Bone marrow (tissue), 2 donors: ENCODE measurements at regions not wholly inside any gene's neighbourhood (a gene's known extent, or its start where the extent isn't known, plus 50 kb on each side); places are given as distances from the start of the nearest gene placed in this dataset.
"Not testable (repeated sequence)": the region's sequence is repeated elsewhere in the genome, so short reads cannot be mapped to it uniquely, and the experiment has no call there.

Source experiments
- DNase-seq, 2 donors: peaks; one replicate each; lab custom pipeline; 2025; lab: John Stamatoyannopoulos, UW

DNA sequence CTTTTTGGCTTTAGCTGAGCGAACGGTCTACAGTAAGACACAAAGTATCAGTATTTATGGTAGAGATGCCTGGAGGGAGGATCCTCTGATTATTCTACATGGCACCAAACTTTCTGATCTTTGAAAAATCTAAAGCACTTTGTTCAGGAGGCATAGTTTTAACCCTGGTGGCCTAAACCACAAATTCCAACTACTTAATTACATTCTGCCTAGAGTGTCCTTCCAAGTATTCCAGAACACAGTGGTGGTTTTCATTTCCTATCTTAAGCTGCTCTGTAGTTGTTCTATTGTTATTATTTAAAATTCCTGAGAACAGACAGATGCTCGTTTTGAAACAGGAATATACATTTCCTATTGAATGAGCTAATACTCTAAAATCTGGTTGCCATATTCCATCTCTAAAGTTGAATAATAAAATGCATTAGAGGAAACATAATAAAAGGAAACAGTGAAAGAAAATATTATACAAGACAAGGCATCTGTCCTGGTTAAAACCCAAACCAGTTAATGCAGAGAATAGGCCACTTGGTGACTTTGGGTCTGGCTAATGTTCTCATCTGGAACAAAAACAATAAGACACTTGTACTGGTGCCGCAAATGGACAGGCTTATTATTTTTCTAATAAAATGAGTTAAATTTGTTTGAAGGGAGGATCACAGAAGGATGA, 657.4 kb downstream of the SPRY1 start:
- DNase-seq: no peak

GRCh38 chr4:124055336-124055735, 657.2 kb downstream of the ANKRD50 start:
- no peak for DNase-seq

- DNase-seq: no peak
Observed at GRCh38 chr4:124055896-124056295, 656.6 kb downstream of the ANKRD50 start.

GRCh38 chr4:124060261-124060918, 652.1 kb downstream of the ANKRD50 start:
- DNase-seq: no peak

GRCh38 chr4:124061413-124061812, 651.1 kb downstream of the ANKRD50 start:
- DNase-seq: no peak

- DNase-seq: no peak
Observed at GRCh38 chr4:124065422-124065821, 647.1 kb downstream of the ANKRD50 start.

DNA sequence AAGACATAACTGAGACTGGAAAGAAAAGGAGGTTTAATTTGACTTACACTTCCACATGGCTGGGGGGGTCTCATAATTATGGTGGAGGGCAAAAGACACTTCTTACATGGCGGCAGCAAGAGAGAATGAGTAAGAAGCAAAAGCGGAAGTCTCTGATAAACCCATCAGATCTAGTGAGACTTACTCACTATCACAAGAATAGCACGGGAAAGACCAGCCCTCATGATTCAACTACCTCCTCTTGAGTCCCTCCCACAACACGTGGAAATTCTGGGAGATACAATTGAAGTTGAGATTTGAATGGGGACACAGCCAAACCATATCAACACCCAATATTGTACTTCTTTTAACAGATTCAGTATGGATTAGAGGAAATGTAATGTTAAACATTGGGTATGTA, 646.6 kb downstream of the ANKRD50 start:
- no peak for DNase-seq

DNA sequence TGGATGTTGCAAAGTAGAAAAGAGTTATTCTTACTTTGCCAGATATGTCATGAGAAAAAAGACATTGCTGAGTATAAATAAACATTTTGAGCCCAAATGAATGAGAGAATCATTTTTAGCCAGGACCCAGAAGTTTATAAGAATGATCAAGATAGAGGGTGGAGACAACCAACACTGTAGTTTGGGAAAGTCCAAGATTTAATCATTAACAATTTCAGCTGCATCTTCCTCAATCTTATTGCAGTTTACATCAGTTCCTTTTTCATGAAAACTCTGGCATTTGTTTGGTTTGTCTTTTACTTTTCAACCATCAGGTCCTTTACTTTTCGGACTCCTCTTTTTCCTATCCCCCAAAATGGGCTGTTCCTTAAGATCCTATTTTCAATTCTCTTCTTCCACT, 645.9 kb downstream of the ANKRD50 start:
- DNase-seq: no peak

DNA sequence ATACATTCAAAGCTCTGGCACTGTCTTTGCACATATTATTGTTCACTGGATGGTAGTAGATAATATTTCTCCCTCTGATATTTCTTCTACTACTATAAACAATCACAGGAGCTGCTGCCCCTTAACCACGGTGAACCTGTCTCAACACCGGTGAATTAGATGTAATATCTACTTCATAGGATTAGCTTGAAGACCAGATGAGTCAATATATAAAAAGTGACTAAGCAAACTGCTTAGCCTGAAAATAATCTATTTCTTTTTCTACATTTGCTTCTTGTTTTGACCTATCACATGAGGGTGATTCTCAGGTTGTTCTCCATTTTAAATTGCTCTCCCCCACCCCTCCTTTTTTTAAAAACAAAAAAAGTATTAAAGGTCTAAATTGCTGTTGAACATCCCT, 645.5 kb downstream of the ANKRD50 start:
- DNase-seq: no peak

DNA sequence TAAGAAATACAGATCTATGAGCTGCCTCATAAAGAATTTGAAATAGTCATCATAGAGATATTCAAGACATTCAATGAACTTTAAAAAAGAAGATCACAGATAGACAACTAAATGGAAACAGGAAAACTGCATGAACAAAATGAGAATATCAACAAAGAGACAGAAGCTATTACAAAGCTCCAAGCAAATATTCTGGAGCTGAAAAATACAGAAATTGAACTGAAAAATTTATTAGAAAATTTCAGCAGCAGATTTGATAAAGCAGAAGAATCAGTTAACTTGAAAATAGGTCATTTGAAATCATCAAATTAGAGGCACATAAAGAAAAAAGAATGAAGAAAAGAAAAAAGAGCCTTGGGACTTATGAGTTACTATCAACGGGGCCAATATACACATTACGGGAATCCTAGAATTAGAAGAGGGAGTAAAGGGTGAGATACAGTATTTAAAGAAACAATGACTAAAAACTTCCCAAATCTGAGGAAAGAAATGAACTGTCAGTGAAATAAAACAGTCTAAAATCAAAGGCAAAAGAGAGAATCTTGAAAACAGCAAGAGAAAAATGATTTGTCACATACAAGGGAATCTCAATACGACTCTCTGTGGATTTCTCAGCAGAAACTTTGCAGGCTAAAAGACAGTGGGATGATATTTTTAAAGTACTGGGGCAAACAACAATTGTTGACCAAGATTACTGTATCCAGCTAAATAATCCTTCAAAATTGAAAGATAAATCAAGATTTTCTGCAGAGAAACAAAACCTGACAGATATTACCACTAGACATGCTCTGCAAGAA, 641.6 kb downstream of the ANKRD50 start:
- DNase-seq: no peak

DNA sequence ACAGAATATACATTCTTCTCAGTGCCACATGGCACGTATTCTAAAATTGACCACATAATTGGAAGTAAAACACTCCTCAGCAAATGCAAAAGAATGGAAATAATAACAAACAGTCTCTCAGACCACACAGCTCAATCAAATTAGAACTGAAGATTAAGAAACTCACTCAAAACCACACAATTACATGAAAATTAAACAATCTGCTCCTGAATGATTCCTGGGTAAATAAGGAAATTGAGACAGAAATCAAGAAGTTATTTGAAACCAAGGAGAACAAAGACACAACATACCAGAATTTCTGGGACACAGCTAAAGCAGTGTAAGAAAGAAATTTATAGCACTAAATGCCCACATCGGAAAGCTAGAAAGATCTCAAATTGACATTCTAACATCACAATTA, 637.3 kb downstream of the ANKRD50 start:
- not testable (repeated sequence) for DNase-seq

- DNase-seq: no peak
Observed at GRCh38 chr4:124079174-124079780, 633.3 kb downstream of the ANKRD50 start.

- no peak for DNase-seq
Observed at GRCh38 chr4:124083711-124084110, 628.8 kb downstream of the ANKRD50 start.

- no peak for DNase-seq
Observed at GRCh38 chr4:124085561-124086180, 626.9 kb downstream of the ANKRD50 start.

DNA sequence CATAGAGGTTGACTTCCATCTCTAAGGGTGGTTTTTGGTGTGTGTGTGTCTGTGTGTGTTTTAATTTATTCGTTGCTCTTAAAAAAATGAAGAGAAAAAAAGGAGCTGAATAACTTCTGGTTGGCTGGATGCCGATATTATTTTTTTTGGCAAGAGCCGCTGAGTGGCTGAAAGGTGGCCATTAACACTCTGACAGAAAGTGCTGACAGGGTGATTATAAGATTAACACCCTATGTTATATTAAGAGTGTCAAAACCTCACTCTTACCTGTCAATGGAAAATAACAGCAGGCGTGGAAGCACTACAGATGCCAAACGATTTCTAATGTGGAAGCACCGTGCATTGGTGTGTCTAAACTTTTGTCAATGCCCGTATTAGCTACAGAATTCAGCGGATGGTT, 622.5 kb downstream of the ANKRD50 start:
- DNase-seq: no peak

- no peak for DNase-seq
Observed at GRCh38 chr4:124092101-124092500, 620.4 kb downstream of the ANKRD50 start.

DNA sequence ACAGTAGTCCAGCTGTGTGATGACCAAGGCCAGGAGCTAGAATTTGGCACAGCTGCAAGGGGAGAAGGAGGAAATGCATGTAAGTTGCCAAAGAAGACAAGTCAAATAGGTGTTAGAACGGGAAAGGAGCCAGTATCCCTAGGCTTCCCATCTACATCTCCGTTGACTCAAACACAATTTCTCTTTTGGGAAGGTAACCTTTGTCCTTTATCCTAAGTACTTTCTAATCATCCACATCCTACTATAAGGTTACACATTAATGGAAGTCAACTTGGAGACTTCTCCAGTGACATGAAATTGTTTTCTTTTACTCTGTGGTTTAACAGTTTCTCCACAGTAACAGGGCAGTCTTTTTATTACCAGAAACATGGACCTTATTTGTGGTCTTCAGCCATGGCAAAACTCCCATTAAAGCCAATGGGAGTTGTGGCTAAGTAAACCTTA, 620.0 kb downstream of the ANKRD50 start:
- DNase-seq: no peak

- no peak for DNase-seq
Observed at GRCh38 chr4:124095621-124096020, 616.9 kb downstream of the ANKRD50 start.

DNA sequence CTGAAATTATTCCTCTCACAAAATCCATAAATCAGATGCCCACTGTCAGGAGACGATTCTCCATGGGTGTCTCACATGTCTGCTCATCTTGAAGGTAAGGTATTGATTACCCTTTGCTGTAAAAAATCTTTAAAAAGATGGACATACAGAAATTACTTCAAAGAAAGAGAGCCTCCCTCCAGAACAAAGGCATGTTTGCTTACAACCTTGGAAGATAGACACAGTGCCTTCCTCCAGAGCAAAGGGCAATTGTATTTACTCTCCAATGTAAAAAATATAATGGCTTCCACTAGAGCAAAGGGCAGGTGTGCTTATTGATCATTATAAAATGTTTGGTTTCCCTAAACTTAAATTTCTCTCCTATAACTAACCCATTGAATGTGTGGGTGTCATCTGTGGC, 616.2 kb downstream of the ANKRD50 start:
- DNase-seq: no peak

DNA sequence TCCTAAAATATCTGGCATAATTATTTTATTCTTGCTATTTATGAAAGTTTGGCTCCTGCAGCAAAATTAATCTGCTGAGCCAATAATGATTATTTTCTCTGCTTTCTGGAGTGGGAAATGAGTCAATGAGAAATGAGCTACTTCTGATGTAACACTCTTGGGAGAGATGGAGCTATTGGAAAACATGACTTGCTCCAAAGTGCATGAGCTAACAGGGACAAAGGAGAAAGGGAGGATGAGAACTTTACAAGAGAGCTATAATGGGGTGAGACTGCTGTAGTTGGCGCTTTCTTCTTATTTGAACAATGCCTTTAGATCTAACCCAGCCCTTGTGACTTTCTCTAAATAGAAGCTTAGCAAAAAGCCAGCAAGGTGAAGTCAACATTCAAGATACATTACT, 615.1 kb downstream of the ANKRD50 start:
- DNase-seq: no peak

DNA sequence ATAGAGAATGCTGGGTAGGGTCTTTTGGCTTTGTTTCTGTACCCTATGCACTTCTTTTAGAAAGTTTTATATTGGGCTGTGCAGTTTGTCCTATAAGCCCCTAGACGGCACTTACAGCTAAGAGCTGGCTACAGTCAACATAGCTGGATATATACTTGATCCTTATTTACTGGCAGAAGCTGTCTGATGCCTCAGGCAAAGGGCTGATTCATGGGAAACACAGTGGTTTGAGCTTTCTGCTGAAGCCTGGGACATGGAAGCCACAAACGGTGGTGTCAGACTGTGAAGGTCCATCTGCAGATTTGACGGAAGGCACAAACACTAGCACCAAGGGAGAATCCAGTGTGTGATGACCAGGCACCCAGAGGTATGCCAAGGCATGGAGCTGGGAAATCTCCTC, 608.4 kb downstream of the ANKRD50 start:
- DNase-seq: no peak

DNA sequence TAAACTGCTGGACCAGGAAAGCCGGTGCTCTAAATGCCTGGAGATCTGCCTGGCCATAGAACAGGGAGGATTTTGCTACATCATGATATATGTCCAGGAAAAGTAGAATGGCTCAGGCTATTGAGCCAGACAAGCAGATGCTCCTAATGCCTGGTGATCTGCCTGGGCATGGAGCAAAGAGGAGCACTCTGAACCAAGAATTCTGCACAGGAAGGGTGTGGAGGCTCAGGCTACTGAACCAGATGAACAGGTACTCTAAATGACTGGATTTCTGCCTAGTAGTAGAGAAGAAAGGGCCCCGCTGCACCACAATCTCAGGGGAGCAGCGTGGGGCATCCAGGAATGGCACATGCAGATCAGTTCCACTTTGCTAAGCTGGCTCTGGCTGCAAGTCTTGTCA, 607.9 kb downstream of the ANKRD50 start:
- no peak for DNase-seq
